ENCODE measurements at regions not wholly inside any gene's neighbourhood (a gene's known extent, or its start where the extent isn't known, plus 50 kb on each side); places are given as distances from the start of the nearest gene placed in this dataset.
"Not testable (repeated sequence)": the region's sequence is repeated elsewhere in the genome, so short reads cannot be mapped to it uniquely, and the experiment has no call there.

DNA sequence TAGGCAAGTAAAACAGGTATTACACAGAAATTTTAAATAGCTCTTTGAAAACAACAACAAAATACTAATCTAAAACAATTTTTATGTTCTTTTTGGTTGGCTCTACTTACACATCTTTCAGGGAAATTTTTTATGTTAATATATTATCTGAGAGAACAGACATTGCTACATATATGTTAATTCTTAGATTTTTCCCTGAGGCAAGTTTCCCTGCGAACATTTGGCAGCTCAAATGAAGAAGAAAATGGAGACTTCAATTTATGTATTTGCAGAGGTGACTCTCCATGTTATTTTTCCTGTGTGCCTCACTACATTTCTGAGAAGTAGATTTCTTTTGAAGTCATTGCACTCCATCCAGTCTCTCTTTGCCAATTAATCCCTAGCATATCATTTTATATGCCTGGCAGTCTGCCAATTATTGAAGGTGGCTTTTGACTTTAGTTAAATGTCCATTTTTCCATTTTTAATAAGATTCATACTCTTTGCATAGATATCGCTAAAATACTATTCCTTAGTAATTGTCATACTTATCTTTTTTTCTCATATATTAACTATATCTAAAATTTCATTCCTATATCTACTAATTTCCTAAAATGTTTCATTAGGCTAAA, 908.2 kb upstream of the CDH10 start:
- no peak overlapping the region for H3K4me3 ChIP-seq (ENCODE audit: low read length)
- TF ChIP-seq, protein P1, sequence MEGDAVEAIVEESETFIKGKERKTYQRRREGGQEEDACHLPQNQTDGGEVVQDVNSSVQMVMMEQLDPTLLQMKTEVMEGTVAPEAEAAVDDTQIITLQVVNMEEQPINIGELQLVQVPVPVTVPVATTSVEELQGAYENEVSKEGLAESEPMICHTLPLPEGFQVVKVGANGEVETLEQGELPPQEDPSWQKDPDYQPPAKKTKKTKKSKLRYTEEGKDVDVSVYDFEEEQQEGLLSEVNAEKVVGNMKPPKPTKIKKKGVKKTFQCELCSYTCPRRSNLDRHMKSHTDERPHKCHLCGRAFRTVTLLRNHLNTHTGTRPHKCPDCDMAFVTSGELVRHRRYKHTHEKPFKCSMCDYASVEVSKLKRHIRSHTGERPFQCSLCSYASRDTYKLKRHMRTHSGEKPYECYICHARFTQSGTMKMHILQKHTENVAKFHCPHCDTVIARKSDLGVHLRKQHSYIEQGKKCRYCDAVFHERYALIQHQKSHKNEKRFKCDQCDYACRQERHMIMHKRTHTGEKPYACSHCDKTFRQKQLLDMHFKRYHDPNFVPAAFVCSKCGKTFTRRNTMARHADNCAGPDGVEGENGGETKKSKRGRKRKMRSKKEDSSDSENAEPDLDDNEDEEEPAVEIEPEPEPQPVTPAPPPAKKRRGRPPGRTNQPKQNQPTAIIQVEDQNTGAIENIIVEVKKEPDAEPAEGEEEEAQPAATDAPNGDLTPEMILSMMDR (conservative IDR thresholded peaks at IDR 0.05; ENCODE audit: low read length) = no peak
- DNase-seq (ENCODE audit: low read depth) = no peak

DNA sequence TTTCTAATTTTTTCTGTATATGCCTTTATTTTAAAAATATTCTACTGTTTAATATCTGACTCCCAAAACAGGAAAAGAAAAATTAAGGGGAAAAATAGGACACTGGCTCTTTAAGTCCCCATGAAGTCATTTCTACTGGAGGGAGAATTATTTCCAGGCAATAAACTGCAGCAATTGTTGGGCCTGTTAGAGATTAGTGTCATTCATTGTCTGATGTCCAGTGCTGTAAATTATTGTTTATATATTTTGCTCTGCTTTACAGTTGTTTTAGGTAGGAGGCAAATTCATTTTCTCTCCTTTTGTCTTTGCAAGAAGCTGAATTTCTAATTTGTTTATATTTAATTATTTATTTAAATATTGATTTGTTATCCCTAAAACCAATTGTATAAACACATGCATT, 906.0 kb upstream of the CDH10 start:
- H3K4me3 ChIP-seq (ENCODE audit: low read length) = no peak overlapping the region
- TF ChIP-seq, protein P1 (conservative IDR thresholded peaks at IDR 0.05; ENCODE audit: low read length) = no peak
- no peak for DNase-seq (ENCODE audit: low read depth)

DNA sequence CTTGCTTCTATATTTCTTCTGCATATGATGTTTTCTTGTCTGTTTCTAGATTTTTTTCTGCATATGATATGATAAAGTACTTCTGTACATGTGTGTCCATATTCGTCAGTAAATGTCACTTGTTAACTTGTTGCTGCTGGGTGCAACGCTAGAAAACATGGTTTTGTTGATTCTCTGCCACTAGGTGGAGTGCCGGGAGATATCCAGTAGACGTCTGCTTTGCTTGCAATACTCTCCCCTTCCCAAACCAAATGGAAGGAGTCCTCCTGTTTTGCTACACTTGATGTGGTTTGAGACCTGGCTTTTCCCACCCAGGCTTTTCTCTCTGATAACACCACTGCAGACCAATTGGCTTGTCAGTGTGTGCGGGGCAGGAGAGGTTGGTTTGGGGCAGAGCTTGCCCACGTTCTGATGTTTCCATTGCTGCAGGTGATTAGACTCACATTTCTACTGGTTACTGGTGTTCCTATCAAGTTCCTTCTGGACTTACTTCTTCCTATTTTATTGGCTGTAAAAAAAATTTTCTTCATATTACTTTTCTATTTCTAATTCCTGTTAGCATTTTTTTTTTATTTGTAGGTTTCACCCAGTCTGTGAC, 900.0 kb upstream of the CDH10 start:
- no peak overlapping the region for H3K4me3 ChIP-seq (ENCODE audit: low read length)
- no peak for DNase-seq (ENCODE audit: low read depth)
- TF ChIP-seq, protein P1 (conservative IDR thresholded peaks at IDR 0.05; ENCODE audit: low read length) = peak; percentile 14; the same call in 1 of the 2 replicates

DNA sequence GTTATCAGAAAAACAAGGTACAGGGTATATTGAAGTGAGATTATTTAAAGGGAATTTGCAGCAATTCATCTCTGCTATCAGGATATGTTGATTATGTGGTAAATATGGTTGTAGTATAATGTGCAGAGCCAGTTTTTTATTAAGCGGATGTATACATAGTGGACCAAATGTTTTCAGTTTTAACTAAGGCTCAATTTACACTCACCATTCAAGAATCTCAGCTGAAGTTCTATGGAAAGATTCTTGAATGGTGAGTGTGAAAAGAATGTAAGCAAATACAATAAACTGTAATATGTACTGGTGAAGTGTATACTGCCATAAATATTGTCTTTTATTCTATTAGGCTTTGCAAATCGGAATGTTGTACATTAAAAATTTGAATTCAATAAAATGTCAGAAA, 895.9 kb upstream of the CDH10 start:
- no peak overlapping the region for H3K4me3 ChIP-seq (ENCODE audit: low read length)
- DNase-seq (ENCODE audit: low read depth) = no peak
- TF ChIP-seq, protein P1 (conservative IDR thresholded peaks at IDR 0.05; ENCODE audit: low read length) = no peak

DNA sequence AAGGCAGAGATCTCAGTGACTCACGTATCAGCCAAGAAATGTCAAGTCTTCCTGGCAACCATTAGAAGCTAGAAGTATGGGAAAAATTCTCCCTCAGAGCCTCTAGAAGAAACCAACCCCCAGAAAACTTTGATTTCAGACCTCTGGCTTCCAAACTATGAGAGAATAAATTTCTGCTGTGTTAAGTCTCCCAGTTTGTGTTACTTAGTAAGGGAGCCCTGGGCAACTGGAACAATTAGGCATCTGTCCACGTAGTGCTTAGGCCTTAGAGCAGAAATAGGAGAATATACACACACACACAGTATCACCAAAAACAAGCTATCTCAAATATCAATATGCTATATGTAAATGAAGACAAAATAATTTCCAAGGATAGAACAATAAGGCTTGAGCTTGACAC, 894.8 kb upstream of the CDH10 start:
- TF ChIP-seq, protein P1 (conservative IDR thresholded peaks at IDR 0.05; ENCODE audit: low read length) = no peak
- DNase-seq (ENCODE audit: low read depth) = no peak
- no peak overlapping the region for H3K4me3 ChIP-seq (ENCODE audit: low read length)

DNA sequence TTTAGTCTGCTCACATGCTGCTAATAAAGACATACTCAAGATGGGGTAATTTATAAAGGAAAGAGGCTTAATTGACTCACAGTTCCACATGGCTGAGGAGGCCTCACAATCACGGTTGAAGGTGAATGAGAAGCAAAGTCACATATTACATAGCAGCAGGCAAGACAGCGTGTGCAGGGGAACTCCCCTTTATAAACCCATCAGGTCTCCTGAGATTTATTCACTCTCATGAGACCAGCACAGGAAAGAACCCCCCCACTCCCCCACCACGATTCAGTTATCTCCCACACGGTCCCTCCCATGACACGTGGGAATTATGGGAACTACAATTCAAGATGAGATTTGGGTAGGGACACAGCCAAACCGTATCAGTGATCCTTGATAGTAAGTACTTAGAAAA, 891.7 kb upstream of the CDH10 start:
- not testable (repeated sequence) for H3K4me3 ChIP-seq (ENCODE audit: low read length); DNase-seq (ENCODE audit: low read depth)

DNA sequence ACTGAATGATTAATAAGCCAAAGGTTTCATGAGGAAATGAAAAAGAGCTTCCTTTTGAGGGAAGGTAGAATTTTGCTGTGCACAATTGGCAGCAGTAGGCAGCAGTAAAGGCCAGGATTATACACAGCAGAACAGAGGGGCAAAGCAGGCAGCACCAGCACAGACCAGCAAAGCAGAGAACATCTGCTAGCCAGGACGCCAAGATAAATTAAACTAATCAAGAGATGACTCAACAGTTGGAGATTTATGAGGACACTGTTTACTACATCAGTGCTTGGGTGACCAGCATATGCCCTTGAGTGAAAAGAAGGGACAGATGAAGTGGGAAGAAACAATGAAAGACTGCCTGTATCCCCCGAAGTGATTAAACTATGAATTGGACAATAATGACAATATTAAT, 871.4 kb upstream of the CDH10 start:
- TF ChIP-seq, protein P1 (conservative IDR thresholded peaks at IDR 0.05; ENCODE audit: low read length) = no peak

More for the DNA sequence above, 871.4 kb upstream of the CDH10 start:
- no peak overlapping the region for H3K4me3 ChIP-seq (ENCODE audit: low read length)
- no peak for DNase-seq (ENCODE audit: low read depth)

All from AG10803 (cell line).